Bronchial epithelial cell (primary cell): ENCODE measurements at regions not wholly inside any gene's neighbourhood (a gene's known extent, or its start where the extent isn't known, plus 50 kb on each side); places are given as distances from the start of the nearest gene placed in this dataset.

Source experiments
- DNase-seq: peaks from one replicate; pipeline ENCODE4 v3.0.0-alpha.2; 2010; ENCODE audit warnings: low read depth
- FAIRE-seq: peaks from 2 replicates; lab custom pipeline; 2011; peaks lifted over from hg19 to GRCh38; lab: Jason Lieb, UNC
- H3K27me3 ChIP-seq: 2 replicates; pipeline ENCODE4 v1.5.1; 2011; ENCODE audit warnings: low read length; ENCODE audit not compliant: control insufficient read depth, insufficient read depth
- H3K36me3 ChIP-seq: 2 replicates; pipeline ENCODE4 v1.5.1; 2011; ENCODE audit warnings: low read length; ENCODE audit not compliant: control insufficient read depth, insufficient read depth
- H3K4me3 ChIP-seq: 2 replicates; pipeline ENCODE4 v1.5.1; 2011; ENCODE audit warnings: mild to moderate bottlenecking, low read depth, low read length, control low read depth
- TF ChIP-seq, protein P1 (sequence below): IDR thresholded peaks from 2 replicates; pipeline ENCODE4 v1.5.1; 2011; ENCODE audit warnings: mild to moderate bottlenecking, moderate library complexity, low read length, control low read depth, inconsistent platforms; ENCODE audit not compliant: insufficient read depth, severe bottlenecking

DNA sequence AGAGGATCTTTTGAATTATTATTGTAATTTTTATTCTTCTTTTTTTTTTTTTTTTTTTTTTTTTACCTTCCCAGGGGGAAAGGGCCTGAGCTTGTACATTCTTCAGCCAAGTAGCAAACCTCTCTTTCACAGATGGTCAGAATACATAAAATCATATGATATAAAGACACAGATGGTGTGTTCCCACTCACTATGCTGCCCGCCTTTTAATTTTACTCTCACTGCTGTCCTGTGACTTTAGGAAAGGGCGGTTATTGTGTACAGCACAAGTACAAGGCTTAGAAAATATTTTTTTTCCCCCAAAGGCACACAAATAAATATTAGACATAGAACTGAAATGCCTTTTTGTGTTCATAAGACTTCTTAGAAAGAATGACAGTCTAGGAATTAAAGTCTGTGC lies 213.6 kb downstream of the RPS24 start:
- FAIRE-seq (no peak), DNase-seq (no peak)
- TF ChIP-seq, protein P1, sequence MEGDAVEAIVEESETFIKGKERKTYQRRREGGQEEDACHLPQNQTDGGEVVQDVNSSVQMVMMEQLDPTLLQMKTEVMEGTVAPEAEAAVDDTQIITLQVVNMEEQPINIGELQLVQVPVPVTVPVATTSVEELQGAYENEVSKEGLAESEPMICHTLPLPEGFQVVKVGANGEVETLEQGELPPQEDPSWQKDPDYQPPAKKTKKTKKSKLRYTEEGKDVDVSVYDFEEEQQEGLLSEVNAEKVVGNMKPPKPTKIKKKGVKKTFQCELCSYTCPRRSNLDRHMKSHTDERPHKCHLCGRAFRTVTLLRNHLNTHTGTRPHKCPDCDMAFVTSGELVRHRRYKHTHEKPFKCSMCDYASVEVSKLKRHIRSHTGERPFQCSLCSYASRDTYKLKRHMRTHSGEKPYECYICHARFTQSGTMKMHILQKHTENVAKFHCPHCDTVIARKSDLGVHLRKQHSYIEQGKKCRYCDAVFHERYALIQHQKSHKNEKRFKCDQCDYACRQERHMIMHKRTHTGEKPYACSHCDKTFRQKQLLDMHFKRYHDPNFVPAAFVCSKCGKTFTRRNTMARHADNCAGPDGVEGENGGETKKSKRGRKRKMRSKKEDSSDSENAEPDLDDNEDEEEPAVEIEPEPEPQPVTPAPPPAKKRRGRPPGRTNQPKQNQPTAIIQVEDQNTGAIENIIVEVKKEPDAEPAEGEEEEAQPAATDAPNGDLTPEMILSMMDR = no peak
- Histone ChIP-seq H3K27me3 (peaks cover 2% of the 10 kb centered on the region), H3K4me3 (no peak overlapping the region), H3K36me3 (no peaks in the 10 kb centered on the region)

DNA sequence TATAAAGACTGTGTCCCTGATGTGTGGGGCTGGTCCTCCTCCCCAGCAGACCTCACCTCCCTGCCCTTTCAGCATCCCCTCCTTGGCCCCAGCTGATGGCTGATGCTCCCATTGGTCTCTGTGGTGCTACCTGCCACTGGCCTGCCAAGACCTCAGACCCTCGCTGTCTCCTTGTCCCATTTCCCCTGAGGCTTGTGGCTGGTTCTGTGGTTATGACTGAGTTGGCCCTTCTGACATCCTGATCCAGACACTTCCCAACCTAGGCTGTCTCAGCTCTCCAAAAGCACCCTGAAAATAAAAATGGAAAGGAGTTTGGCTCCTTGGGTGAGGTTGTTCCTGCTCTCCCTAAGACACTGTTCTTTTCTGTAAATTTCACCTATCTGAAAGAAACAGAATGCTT lies 214.2 kb downstream of the RPS24 start:
- TF ChIP-seq, protein P1 = no peak
- H3K4me3 ChIP-seq = no peak overlapping the region
- no peak for FAIRE-seq
- H3K36me3 ChIP-seq = no peaks in the 10 kb centered on the region
- no peak for DNase-seq
- H3K27me3 ChIP-seq = peaks cover 2% of the 10 kb centered on the region

DNA sequence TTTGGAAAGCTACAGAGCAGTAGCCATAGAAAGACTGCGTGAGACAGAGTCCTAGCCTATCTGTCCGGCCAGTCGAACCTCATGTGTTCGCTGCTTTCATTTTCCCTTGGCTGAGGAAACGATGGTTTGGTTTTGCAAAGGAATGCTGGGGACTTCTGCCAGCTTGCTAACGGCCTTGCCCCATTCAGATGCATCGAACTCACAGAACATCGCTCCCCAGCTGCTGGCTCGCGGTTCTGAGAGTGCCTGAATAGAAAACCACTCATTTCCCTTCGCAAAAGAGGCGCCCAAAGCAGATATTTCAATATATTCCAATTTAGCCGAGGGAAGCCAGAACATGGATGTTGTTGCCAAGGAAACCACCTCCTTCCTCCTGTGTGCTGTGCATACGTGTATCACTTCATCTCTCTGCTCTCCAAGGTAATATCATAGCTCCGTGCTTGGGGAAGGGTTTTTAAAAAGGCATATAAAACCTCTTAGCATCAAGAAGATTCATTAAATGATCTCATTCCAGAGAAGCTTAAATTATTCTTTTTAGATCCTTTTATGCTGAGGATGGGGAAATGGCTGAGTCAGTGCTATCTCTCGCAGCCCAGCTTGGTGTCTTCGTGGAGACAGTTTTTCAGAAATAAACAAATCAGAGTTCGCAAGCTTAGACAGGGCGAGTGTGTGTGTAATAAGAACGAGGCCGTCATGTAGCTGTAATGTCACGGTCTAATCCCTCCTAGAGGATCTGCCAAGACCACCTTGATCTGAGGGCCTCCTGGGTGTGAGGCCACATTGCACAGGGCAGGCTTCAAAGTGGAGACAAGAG lies 215.2 kb downstream of the RPS24 start:
- Histone ChIP-seq H3K36me3 (no peaks in the 10 kb centered on the region), H3K4me3 (no peak overlapping the region), H3K27me3 (peaks cover 2% of the 10 kb centered on the region)
- DNase-seq (no peak), FAIRE-seq (peak; percentile 62)
- TF ChIP-seq, protein P1 = no peak

DNA sequence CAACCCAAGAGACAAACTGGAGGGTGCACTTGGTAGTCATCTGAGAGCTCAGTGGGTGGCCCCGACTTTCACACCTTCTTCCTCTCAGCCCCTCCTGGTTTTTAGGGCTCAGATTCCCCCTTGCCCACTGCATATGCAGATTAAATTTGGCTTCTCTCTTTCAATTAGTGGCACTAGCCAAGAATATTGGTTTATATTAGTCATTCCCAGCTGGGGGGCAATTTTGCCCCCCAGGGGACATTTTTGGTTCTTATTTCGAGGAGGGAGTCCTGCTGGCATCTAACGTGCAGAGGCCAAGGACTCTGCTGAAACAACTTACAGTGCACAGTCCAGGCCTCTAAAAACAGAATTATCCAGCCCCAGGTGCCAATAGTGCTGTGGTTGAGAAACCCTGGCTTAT lies 216.0 kb downstream of the RPS24 start:
- Histone ChIP-seq H3K4me3 (no peak overlapping the region), H3K27me3 (peaks cover 2% of the 10 kb centered on the region), H3K36me3 (no peaks in the 10 kb centered on the region)
- TF ChIP-seq, protein P1 = no peak
- FAIRE-seq = no peak
- DNase-seq = no peak

GRCh38 chr10:78250313-78251015 lies 216.8 kb downstream of the RPS24 start:
- DNase-seq (no peak), FAIRE-seq (no peak)
- no peaks in the 10 kb centered on the region for H3K36me3 ChIP-seq
- TF ChIP-seq, protein P1 = no peak
- H3K4me3 ChIP-seq = no peak overlapping the region
- peaks cover 2% of the 10 kb centered on the region for H3K27me3 ChIP-seq
